Coronary artery (tissue), 2 donors: ENCODE measurements at regions not wholly inside any gene's neighbourhood (a gene's known extent, or its start where the extent isn't known, plus 50 kb on each side); places are given as distances from the start of the nearest gene placed in this dataset.

ENCODE experiments used
- DNase-seq: peaks from one replicate; pipeline ENCODE4 v3.0.0-alpha.2; 2017; ENCODE audit warnings: low spot score
- H3K27ac ChIP-seq, 2 donors: fragments of 200-600 bp; sonication (generic); one replicate each; pipeline ENCODE4 v1.5.1; 2016 to 2019
- H3K4me3 ChIP-seq: fragments of 200-600 bp; sonication (generic); 2 replicates; pipeline ENCODE4 v1.5.1; 2016; ENCODE audit warnings: mild to moderate bottlenecking, moderate library complexity
- TF ChIP-seq, protein P1 (sequence below): fragments of 200-600 bp; sonication (generic); IDR thresholded peaks from one replicate; pipeline ENCODE4 v1.5.1; 2019; ENCODE audit warnings: antibody characterized with exemption

DNA sequence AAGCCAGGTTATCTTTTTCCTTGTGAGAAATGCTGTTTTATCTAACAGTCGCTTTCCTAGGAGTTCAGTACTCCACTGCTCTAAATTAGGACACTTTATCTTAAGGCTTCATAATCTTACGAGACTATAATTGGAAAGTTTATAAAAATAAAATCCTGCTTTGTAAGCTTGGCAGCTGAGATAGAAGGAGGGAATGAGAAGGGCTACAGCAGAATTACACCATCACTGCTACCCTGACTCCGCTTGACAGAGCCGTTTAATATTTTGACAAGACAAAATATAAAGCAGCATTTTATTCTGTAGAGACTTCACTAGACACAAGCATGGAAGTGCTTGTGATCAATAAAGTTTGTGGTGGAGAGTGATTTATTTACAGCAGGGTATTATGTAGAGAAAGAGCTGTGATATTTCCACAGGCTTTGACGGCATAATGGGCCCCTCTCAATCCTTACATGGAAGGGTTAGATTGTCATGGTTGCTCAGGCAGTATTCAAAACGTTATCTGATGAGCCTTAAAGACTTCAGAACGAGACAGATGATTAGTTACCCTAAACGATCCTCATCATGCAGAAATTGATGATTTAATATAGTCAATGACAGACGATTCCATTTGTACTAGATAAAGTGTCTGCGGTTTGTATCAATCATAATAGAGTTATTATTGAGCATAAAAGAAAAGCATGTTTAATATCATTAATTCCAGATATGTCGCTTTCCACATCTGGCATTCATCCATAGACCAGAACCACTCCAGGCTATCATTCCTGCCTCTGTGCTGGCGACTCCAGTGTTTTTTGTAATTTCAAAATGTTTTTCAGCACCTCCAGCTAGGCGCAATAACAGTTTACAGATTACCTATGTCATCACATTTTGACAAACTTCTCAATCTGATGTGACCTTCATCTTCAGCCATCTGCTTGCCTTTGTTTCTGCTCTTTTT, 242.2 kb downstream of the FIGN start:
- TF ChIP-seq, protein P1, sequence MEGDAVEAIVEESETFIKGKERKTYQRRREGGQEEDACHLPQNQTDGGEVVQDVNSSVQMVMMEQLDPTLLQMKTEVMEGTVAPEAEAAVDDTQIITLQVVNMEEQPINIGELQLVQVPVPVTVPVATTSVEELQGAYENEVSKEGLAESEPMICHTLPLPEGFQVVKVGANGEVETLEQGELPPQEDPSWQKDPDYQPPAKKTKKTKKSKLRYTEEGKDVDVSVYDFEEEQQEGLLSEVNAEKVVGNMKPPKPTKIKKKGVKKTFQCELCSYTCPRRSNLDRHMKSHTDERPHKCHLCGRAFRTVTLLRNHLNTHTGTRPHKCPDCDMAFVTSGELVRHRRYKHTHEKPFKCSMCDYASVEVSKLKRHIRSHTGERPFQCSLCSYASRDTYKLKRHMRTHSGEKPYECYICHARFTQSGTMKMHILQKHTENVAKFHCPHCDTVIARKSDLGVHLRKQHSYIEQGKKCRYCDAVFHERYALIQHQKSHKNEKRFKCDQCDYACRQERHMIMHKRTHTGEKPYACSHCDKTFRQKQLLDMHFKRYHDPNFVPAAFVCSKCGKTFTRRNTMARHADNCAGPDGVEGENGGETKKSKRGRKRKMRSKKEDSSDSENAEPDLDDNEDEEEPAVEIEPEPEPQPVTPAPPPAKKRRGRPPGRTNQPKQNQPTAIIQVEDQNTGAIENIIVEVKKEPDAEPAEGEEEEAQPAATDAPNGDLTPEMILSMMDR, result no peak
- no peak for DNase-seq
- no peak overlapping the region for H3K27ac ChIP-seq
- peak overlapping the region; percentile 24 for H3K4me3 ChIP-seq

DNA sequence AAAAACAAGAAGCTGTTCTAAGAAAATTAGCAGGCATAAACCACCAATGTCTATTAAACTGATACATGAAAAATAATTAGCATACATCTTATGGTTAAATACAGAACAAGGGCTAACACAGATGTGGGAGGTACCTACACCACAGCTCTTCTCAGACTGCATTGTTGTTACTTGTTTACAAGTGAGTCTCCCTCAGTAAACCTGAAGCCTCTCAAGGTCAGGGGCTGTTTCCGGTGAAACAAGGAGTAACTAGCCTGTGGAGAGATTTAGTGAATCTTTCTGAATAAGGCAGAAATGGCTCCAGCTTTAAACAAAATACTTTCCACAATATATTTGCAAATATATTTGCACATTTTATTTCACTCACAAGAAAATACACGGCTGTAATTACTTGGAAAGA, 244.0 kb downstream of the FIGN start:
- DNase-seq, result no peak
- no peak overlapping the region for H3K27ac ChIP-seq
- no peak overlapping the region for H3K4me3 ChIP-seq
- TF ChIP-seq, protein P1, result no peak

DNA sequence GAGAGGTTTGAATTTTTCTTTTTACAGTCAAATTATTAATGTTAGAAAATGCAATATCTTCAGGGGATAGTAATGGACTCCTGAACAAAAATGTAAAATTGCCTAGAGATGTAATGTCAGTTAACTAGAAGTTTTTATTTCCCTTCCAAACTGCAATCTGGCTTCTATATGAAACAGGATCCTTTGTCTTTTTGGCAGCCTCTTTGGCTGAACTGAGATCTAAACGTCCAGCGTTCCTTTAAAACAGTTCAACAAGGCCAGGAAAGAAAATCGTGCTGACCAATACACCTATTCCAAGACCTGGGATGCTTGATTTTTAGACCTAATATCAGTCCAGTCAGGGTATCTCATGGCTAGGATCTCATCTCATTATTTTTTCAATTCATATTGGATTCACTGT, 245.5 kb downstream of the FIGN start:
- no peak overlapping the region for H3K4me3 ChIP-seq
- DNase-seq, result no peak
- TF ChIP-seq, protein P1, result no peak
- H3K27ac ChIP-seq, result no peak overlapping the region

DNA sequence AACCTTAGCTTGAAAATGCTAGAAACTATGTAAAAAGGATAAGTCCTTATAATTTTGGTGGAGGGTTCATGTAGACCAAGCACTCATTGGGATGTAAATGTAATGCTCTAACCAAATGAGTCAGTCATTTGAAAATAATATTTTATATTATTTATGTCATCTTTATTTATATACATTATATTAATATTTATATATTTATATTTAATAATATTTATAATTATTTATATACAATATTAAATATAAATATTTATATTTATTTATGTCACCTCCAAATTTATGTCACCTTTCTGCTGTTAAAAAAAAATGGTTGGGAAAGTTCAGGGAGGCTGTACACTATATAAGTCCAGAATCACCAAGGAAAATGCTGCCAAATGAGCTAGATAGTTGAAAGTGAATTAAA, 254.3 kb downstream of the FIGN start:
- TF ChIP-seq, protein P1, result no peak
- DNase-seq, result no peak
- no peak overlapping the region for H3K4me3 ChIP-seq
- no peak overlapping the region for H3K27ac ChIP-seq

DNA sequence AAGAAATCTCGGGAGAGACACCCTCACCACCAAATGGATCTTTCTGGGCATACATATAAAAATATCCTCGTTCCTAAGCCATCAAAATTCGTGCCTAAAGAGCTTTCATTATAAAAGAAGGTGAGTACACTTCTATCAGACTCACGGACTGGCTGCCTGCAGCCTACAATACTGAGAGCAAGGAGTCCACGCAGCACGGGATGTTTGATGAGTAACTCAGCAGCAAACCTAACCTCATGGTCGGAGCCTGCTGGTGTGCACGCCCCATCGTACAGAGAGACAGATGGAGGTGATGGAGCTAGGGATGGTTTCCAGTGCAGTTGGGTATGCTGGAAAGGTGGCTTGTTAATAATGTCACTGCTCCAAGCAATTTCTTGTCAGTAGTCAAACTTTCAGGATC, 256.2 kb downstream of the FIGN start:
- TF ChIP-seq, protein P1, result no peak
- Histone ChIP-seq H3K27ac (no peak overlapping the region), H3K4me3 (no peak overlapping the region)
- DNase-seq, result no peak

DNA sequence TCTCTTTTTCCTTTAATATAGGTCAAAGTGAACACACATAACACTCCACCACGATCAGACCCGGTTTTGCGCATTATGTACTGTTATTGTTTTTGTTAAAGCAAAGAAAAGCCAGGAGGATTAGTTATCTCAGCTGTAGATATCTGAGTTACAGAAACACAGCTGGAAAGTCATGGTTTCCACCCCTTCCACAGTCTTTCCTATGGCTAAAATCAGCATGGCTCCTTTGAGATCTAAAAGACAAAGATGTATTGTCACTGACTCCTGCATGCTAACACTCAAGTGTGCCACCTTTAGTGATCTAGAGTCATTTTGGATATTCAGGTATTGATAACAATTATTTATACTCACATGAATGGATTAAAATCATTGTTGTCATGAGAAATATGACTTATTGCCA, 260.0 kb downstream of the FIGN start:
- Histone ChIP-seq H3K4me3 (no peak overlapping the region), H3K27ac (no peak overlapping the region)
- DNase-seq, result no peak
- TF ChIP-seq, protein P1, result no peak

DNA sequence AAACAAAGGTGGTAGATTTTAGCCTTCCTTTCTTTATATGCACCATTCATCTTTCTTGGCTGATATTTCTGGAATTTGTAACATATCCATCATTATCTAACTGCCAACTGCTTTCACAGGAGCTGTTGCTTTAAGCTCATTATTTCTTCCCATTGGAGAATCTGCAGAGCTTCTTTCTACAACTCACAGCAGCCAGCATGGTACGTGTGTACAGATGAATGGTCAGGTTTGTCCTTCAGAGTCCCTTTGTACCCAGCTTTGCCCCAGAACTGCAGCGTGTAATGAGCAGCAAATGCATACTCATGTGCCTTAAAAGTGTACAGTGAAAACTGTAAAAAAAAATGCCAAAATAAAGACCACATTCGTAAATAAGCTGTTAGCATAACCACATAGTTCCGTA, 260.9 kb downstream of the FIGN start:
- no peak overlapping the region for H3K4me3 ChIP-seq
- TF ChIP-seq, protein P1, result no peak
- no peak for DNase-seq
- no peak overlapping the region for H3K27ac ChIP-seq
